ENCODE measurements at regions not wholly inside any gene's neighbourhood (a gene's known extent, or its start where the extent isn't known, plus 50 kb on each side); places are given as distances from the start of the nearest gene placed in this dataset.

- TF ChIP-seq EZH2 (IDR thresholded peaks at IDR 0.05; ENCODE audit: insufficient read depth, low read length), result no peak
- TF ChIP-seq CTCF (IDR thresholded peaks at IDR 0.05; ENCODE audit: insufficient read depth, low read depth, low read length), result no peak
Observed at GRCh38 chr5:152601806-152602732, 197.0 kb upstream of the NMUR2 start.

Data from astrocyte (in vitro differentiated cells and primary cell).